IMR-90 (cell line): ENCODE measurements at regions not wholly inside any gene's neighbourhood (a gene's known extent, or its start where the extent isn't known, plus 50 kb on each side); places are given as distances from the start of the nearest gene placed in this dataset.

Experiments
- ATAC-seq: fragments of 200-7000 bp; cut with Tn5 transposase; 2 replicates; pipeline ENCODE4 v1.9.1; 2020; ENCODE audit warnings: low read depth, mild to moderate bottlenecking, moderate library complexity
- BruUV-seq: library from RNA; stranded (reverse); fragments of 400-500 nt; replicated peaks from 2 replicates; lab custom pipeline; 2021; lab: Mats Ljungman, UMichigan
- CTCF ChIA-PET: fragments of 300-600 bp; formaldehyde crosslinking; extraction: SDS; loops from one replicate; lab custom pipeline; 2021; ENCODE audit warnings: antibody characterized with exemption; lab: Yijun Ruan, JAX
- POLR2A ChIA-PET: fragments of 300-600 bp; sonication (Branson Sonifier 250); formaldehyde crosslinking; loops from one replicate; lab custom pipeline; 2022; ENCODE audit warnings: antibody characterized with exemption; ENCODE audit not compliant: unreplicated experiment; lab: Charles Lee
- DNase-seq: peaks from one replicate; pipeline ENCODE4 v3.0.0; 2013
- H2AFZ ChIP-seq: replicated peaks from 2 replicates; pipeline ENCODE3; 2013; ENCODE audit warnings: low read length, mild to moderate bottlenecking; ENCODE audit not compliant: poor library complexity
- H2AK5ac ChIP-seq: 2 replicates; pipeline ENCODE4 v1.6.1; 2013; ENCODE audit warnings: low read depth, low read length, inconsistent platforms
- H2AK9ac ChIP-seq: replicated peaks from 2 replicates; pipeline ENCODE3; 2013; ENCODE audit warnings: mild to moderate bottlenecking, low read depth, low read length, moderate library complexity; ENCODE audit not compliant: poor library complexity
- H2BK120ac ChIP-seq: 2 replicates; pipeline ENCODE4 v1.6.1; 2013; ENCODE audit warnings: low read depth, low read length, inconsistent platforms
- H2BK15ac ChIP-seq: 3 replicates; pipeline ENCODE4 v1.6.1; 2013; ENCODE audit warnings: low read depth, low read length, inconsistent platforms
- H2BK20ac ChIP-seq: 2 replicates; pipeline ENCODE4 v1.6.1; 2013; ENCODE audit warnings: low read depth, mild to moderate bottlenecking, inconsistent platforms, low read length, moderate library complexity
- H2BK5ac ChIP-seq: 2 replicates; pipeline ENCODE4 v1.6.1; 2013; ENCODE audit warnings: mild to moderate bottlenecking, low read depth, low read length, inconsistent platforms; ENCODE audit not compliant: poor library complexity, severe bottlenecking
- H3K14ac ChIP-seq: replicated peaks from 2 replicates; pipeline ENCODE4 v1.6.1; 2013; ENCODE audit warnings: low read depth, low read length, inconsistent platforms
- H3K18ac ChIP-seq: 2 replicates; pipeline ENCODE4 v1.6.1; 2013; ENCODE audit warnings: low read depth, low read length, control low read depth
- H3K23ac ChIP-seq: 2 replicates; pipeline ENCODE4 v1.6.1; 2013; ENCODE audit warnings: low read depth, low read length, inconsistent platforms
- H3K27ac ChIP-seq: 2 replicates; pipeline ENCODE4 v1.5.1; 2013; ENCODE audit warnings: mild to moderate bottlenecking, control low read depth, low read length; ENCODE audit not compliant: insufficient read depth
- H3K27me3 ChIP-seq: 2 replicates; pipeline ENCODE4 v1.6.1; 2013; ENCODE audit warnings: low read length; ENCODE audit not compliant: control insufficient read depth, insufficient read depth
- H3K36me3 ChIP-seq: 2 replicates; pipeline ENCODE4 v1.6.1; 2013; ENCODE audit warnings: low read length, mixed read lengths; ENCODE audit not compliant: control insufficient read depth, insufficient read depth
- H3K4ac ChIP-seq: 2 replicates; pipeline ENCODE4 v1.6.1; 2013; ENCODE audit warnings: low read depth, low read length, inconsistent platforms
- H3K4me1 ChIP-seq: 2 replicates; pipeline ENCODE4 v1.6.1; 2013; ENCODE audit warnings: low read length, mixed read lengths; ENCODE audit not compliant: control insufficient read depth, insufficient read depth
- H3K4me2 ChIP-seq: 2 replicates; pipeline ENCODE4 v1.6.1; 2013; ENCODE audit warnings: low read depth, mild to moderate bottlenecking, control low read depth, low read length, moderate library complexity
- H3K4me3 ChIP-seq: 2 replicates; pipeline ENCODE4 v1.5.1; 2013; ENCODE audit warnings: low read depth, mild to moderate bottlenecking, control low read depth, low read length, moderate library complexity; ENCODE audit not compliant: insufficient read depth
- H3K56ac ChIP-seq: 2 replicates; pipeline ENCODE4 v1.6.1; 2013; ENCODE audit warnings: low read length, inconsistent platforms; ENCODE audit not compliant: insufficient read depth; ENCODE audit errors: extremely low read depth
- H3K79me1 ChIP-seq, 2 experiments: 2 replicates each; pipeline ENCODE4 v1.6.1; 2013; ENCODE audit warnings: low read length in 2 of 2, inconsistent platforms in 1 of 2, low read depth in 1 of 2
- H3K9ac ChIP-seq: 2 replicates; pipeline ENCODE4 v1.6.1; 2013; ENCODE audit warnings: low read depth, low read length, control low read depth
- H3K9me1 ChIP-seq: 2 replicates; pipeline ENCODE4 v1.6.1; 2013; ENCODE audit warnings: low read length, inconsistent platforms; ENCODE audit not compliant: insufficient read depth
- H3K9me3 ChIP-seq: 2 replicates; pipeline ENCODE4 v1.6.1; 2013; ENCODE audit warnings: low read length; ENCODE audit not compliant: control insufficient read depth, insufficient read depth
- H4K20me1 ChIP-seq: 2 replicates; pipeline ENCODE4 v1.6.1; 2013; ENCODE audit warnings: low read length, inconsistent platforms; ENCODE audit not compliant: insufficient read depth
- H4K5ac ChIP-seq: 2 replicates; pipeline ENCODE4 v1.6.1; 2013; ENCODE audit warnings: mild to moderate bottlenecking, low read depth, low read length, control low read depth
- H4K8ac ChIP-seq, 2 experiments: 2 replicates each; pipeline ENCODE4 v1.6.1; 2013; ENCODE audit warnings: low read depth in 2 of 2, low read length in 2 of 2, control low read depth in 1 of 2, inconsistent platforms in 1 of 2
- H4K91ac ChIP-seq: 2 replicates; pipeline ENCODE4 v1.6.1; 2013; ENCODE audit warnings: low read depth, low read length, inconsistent platforms; ENCODE audit not compliant: insufficient read depth
- BHLHE40 ChIP-seq: fragments of 150-350 bp; IDR thresholded peaks from 2 replicates; pipeline ENCODE4 v1.6.1; 2016; ENCODE audit warnings: mild to moderate bottlenecking, low read depth, low read length
- CTCF ChIP-seq: conservative IDR thresholded peaks from 2 replicates; pipeline ENCODE4 v1.5.1; 2012; ENCODE audit warnings: mild to moderate bottlenecking, low read depth, low read length, improper control_type of control experiment
- FOS ChIP-seq: fragments of 150-350 bp; IDR thresholded peaks from 2 replicates; pipeline ENCODE4 v1.6.1; 2016; ENCODE audit warnings: low read depth, low read length
- MAFK ChIP-seq: IDR thresholded peaks from 2 replicates; pipeline ENCODE4 v1.6.1; 2012; ENCODE audit warnings: low read depth, low read length, improper control_type of control experiment
- MAZ ChIP-seq: IDR thresholded peaks from 2 replicates; pipeline ENCODE4 v1.6.1; 2012; ENCODE audit warnings: low read depth, mild to moderate bottlenecking, low read length, improper control_type of control experiment, moderate library complexity, borderline replicate concordance
- MXI1 ChIP-seq: IDR thresholded peaks from 2 replicates; pipeline ENCODE4 v1.6.1; 2012; ENCODE audit warnings: low read depth, mild to moderate bottlenecking, low read length, moderate library complexity, borderline replicate concordance
- NFE2L2 ChIP-seq: fragments of 150-350 bp; IDR thresholded peaks from 2 replicates; pipeline ENCODE4 v1.6.1; 2016; ENCODE audit warnings: low read depth, mild to moderate bottlenecking, low read length
- POLR2A ChIP-seq: IDR thresholded peaks from 2 replicates; pipeline ENCODE4 v1.6.1; 2012; ENCODE audit warnings: mild to moderate bottlenecking, low read depth, low read length
- RAD21 ChIP-seq: IDR thresholded peaks from 2 replicates; pipeline ENCODE4 v1.6.1; 2012; ENCODE audit warnings: low read length, improper control_type of control experiment
- RCOR1 ChIP-seq: IDR thresholded peaks from 2 replicates; pipeline ENCODE4 v1.6.1; 2012; ENCODE audit warnings: mild to moderate bottlenecking, low read length, improper control_type of control experiment; ENCODE audit not compliant: insufficient replicate concordance
- RFX5 ChIP-seq: IDR thresholded peaks from 2 replicates; pipeline ENCODE4 v1.8.0; 2012; ENCODE audit warnings: low read depth, mild to moderate bottlenecking, low read length, moderate library complexity
- SMC3 ChIP-seq: fragments of 150-350 bp; IDR thresholded peaks from 2 replicates; pipeline ENCODE4 v1.6.1; 2016; ENCODE audit warnings: low read depth, mild to moderate bottlenecking, antibody characterized with exemption, low read length, moderate library complexity
- dilution Hi-C: fragments of 300-500 bp; cut with HindIII; formaldehyde crosslinking; loops from one replicate; pipeline ENCODE4 v1.14.3; 2018; ENCODE audit warnings: low sequenced_read_pairs; ENCODE audit not compliant: unreplicated experiment
- in situ Hi-C: fragments of 300-500 bp; cut with MboI; formaldehyde crosslinking; loops from 3 replicates; pipeline ENCODE4 v1.14.3; 2019; ENCODE audit warnings: low sequenced_read_pairs, inconsistent platforms, mixed read lengths
- intact Hi-C: fragments of 100-400 bp; cut with micrococcal nuclease; formaldehyde crosslinking; loops from 2 replicates; pipeline ENCODE4 v1.10.0; 2022
- TF ChIP-seq, protein P1 (sequence below): fragments of 150-350 bp; IDR thresholded peaks from 2 replicates; pipeline ENCODE4 v1.6.1; 2017; ENCODE audit warnings: mild to moderate bottlenecking, antibody characterized with exemption, low read length, low read depth
- TF ChIP-seq, protein P2 (sequence below): fragments of 150-350 bp; IDR thresholded peaks from 2 replicates; pipeline ENCODE4 v1.6.1; 2016; ENCODE audit warnings: low read depth, mild to moderate bottlenecking, low read length, moderate library complexity, borderline replicate concordance

DNA sequence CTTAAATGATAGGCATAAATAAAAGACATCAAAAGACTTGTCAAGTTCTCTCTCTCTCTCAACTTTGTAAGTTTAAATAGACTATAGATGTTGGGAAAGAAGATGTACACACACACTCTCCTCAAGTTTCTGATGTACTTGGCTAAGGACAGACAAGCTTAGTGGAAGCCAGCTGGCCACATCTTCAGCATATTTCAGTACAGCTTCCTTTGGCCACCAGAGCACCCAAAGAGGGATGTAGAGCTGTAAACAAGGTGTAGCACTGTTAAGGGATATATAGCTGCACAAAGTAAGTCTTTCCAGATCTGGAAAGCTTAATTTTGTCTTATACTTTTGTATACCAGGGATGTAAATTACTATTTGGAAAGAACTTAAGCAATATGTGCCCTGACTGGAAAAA lies 64.3 kb upstream of the MSTN start:
- H3K56ac ChIP-seq = no peak overlapping the region
- dilution Hi-C loops = no loop called here
- H2BK5ac ChIP-seq = no peak overlapping the region
- no peak overlapping the region for H2AK9ac ChIP-seq
- no peaks in the 10 kb centered on the region for H4K20me1 ChIP-seq
- H2AFZ ChIP-seq = no peak overlapping the region
- H3K23ac ChIP-seq = no peak overlapping the region
- H2BK120ac ChIP-seq = no peak overlapping the region
- H3K27me3 ChIP-seq = no peaks in the 10 kb centered on the region
- H2AK5ac ChIP-seq = no peak overlapping the region
- intact Hi-C loops = loop anchor here (5.0 kb wide), 1 partner anchor 36 kb away; no protein-coding TSS in a partner anchor
- in situ Hi-C loops = no loop called here
- H2BK20ac ChIP-seq = no peak overlapping the region
- H3K27ac ChIP-seq = no peak overlapping the region; the same call in 1 of the 2 replicates
- H4K91ac ChIP-seq = no peak overlapping the region
- no peaks in the 10 kb centered on the region for H3K9me1 ChIP-seq
- no peaks in the 10 kb centered on the region for H3K9me3 ChIP-seq
- H3K14ac ChIP-seq = no peak overlapping the region
- H3K79me1 ChIP-seq = no peaks in the 10 kb centered on the region
- TF ChIP-seq POLR2A (no peak), MAZ (no peak), RAD21 (no peak), NFE2L2 (no peak), MAFK (no peak), RCOR1 (no peak), RFX5 (no peak), CTCF (no peak), BHLHE40 (no peak), SMC3 (no peak), MXI1 (no peak), FOS (no peak)
- TF ChIP-seq, protein P1, sequence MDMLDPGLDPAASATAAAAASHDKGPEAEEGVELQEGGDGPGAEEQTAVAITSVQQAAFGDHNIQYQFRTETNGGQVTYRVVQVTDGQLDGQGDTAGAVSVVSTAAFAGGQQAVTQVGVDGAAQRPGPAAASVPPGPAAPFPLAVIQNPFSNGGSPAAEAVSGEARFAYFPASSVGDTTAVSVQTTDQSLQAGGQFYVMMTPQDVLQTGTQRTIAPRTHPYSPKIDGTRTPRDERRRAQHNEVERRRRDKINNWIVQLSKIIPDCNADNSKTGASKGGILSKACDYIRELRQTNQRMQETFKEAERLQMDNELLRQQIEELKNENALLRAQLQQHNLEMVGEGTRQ = no peak
- TF ChIP-seq, protein P2, sequence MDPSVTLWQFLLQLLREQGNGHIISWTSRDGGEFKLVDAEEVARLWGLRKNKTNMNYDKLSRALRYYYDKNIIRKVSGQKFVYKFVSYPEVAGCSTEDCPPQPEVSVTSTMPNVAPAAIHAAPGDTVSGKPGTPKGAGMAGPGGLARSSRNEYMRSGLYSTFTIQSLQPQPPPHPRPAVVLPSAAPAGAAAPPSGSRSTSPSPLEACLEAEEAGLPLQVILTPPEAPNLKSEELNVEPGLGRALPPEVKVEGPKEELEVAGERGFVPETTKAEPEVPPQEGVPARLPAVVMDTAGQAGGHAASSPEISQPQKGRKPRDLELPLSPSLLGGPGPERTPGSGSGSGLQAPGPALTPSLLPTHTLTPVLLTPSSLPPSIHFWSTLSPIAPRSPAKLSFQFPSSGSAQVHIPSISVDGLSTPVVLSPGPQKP = no peak
- no peak overlapping the region for H3K4ac ChIP-seq
- no peak overlapping the region for H3K4me2 ChIP-seq
- H3K9ac ChIP-seq = no peak overlapping the region
- no peak overlapping the region for H2BK15ac ChIP-seq
- peak; percentile 48 for ATAC-seq
- DNase-seq = peak; percentile 42
- no peaks in the 10 kb centered on the region for H3K36me3 ChIP-seq
- H3K4me3 ChIP-seq = no peak overlapping the region
- BruUV-seq = no TSS peak
- no peak overlapping the region for H3K18ac ChIP-seq
- H3K4me1 ChIP-seq = no peaks in the 10 kb centered on the region; the same call in 1 of the 2 replicates
- no peak overlapping the region for H4K5ac ChIP-seq
- CTCF ChIA-PET = interaction anchor here (0.5 to 1.0 kb wide), 2 partner anchors 31 to 144 kb away, joined by 3 read pairs; no protein-coding TSS in a partner anchor
- POLR2A ChIA-PET = interaction anchor here (0.6 kb wide), 1 partner anchor 235 kb away, joined by 3 read pairs; no protein-coding TSS in a partner anchor
- no peak overlapping the region for H4K8ac ChIP-seq
